ENCODE measurements at regions not wholly inside any gene's neighbourhood (a gene's known extent, or its start where the extent isn't known, plus 50 kb on each side); places are given as distances from the start of the nearest gene placed in this dataset.

DNA sequence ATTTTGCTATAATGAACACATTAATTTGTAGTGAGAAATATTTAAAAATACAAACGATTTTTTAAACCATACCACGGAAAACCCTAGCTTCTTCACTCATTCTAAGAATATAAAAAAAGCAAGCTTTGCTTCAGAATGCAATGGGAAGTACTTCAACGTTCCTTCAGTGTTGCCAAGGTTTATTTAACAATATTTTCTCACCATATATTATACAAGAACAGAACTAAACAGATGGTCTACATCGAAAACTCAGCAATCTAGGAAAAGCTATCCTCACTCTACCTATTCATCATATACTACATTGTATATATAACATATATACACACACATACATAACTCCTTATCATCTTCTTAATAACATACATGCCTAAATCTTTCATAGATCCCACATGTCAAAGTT lies 1047.4 kb downstream of the IGSF11 start:
- TF ChIP-seq, protein P1, sequence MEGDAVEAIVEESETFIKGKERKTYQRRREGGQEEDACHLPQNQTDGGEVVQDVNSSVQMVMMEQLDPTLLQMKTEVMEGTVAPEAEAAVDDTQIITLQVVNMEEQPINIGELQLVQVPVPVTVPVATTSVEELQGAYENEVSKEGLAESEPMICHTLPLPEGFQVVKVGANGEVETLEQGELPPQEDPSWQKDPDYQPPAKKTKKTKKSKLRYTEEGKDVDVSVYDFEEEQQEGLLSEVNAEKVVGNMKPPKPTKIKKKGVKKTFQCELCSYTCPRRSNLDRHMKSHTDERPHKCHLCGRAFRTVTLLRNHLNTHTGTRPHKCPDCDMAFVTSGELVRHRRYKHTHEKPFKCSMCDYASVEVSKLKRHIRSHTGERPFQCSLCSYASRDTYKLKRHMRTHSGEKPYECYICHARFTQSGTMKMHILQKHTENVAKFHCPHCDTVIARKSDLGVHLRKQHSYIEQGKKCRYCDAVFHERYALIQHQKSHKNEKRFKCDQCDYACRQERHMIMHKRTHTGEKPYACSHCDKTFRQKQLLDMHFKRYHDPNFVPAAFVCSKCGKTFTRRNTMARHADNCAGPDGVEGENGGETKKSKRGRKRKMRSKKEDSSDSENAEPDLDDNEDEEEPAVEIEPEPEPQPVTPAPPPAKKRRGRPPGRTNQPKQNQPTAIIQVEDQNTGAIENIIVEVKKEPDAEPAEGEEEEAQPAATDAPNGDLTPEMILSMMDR (IDR thresholded peaks at IDR 0.05; ENCODE audit: low read depth, low read length) = no peak
- TF ChIP-seq POLR2A (IDR thresholded peaks at IDR 0.05; ENCODE audit: extremely low read depth, insufficient read length) = no peak
- TF ChIP-seq MYC (IDR thresholded peaks at IDR 0.05; ENCODE audit: low read depth, low read length) = no peak
- TF ChIP-seq, protein P2, sequence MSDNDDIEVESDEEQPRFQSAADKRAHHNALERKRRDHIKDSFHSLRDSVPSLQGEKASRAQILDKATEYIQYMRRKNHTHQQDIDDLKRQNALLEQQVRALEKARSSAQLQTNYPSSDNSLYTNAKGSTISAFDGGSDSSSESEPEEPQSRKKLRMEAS (IDR thresholded peaks at IDR 0.05; ENCODE audit: low read depth, low read length) = no peak
- no peak for DNase-seq (ENCODE audit: low read depth)
- no peak overlapping the region for H3K4me3 ChIP-seq (ENCODE audit: low read depth, low read length)

DNA sequence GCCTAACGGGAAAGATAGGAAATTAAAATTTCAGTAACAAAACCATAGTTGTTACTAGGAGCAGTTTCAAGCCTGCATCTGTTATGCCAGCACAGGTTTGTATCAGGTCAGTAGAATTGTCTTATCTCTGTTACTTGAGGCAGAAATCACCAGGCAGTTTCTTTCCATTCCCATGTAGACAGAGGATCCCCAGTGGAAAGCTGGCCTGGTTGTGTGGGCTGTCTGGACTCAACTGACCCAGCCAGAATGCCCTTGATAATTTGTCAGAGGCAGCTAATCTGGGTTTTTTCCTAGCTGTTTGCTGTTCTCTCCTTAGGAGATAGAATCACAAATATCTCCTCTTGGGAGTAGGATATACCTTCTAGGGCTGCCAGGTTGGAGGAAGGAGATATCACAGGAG lies 1044.7 kb downstream of the IGSF11 start:
- H3K4me3 ChIP-seq (ENCODE audit: low read depth, low read length) = no peak overlapping the region
- no peak for DNase-seq (ENCODE audit: low read depth)
- TF ChIP-seq MYC (IDR thresholded peaks at IDR 0.05; ENCODE audit: low read depth, low read length) (no peak), POLR2A (IDR thresholded peaks at IDR 0.05; ENCODE audit: extremely low read depth, insufficient read length) (no peak)
- TF ChIP-seq, protein P1 (IDR thresholded peaks at IDR 0.05; ENCODE audit: low read depth, low read length) = no peak
- TF ChIP-seq, protein P2 (IDR thresholded peaks at IDR 0.05; ENCODE audit: low read depth, low read length) = no peak

DNA sequence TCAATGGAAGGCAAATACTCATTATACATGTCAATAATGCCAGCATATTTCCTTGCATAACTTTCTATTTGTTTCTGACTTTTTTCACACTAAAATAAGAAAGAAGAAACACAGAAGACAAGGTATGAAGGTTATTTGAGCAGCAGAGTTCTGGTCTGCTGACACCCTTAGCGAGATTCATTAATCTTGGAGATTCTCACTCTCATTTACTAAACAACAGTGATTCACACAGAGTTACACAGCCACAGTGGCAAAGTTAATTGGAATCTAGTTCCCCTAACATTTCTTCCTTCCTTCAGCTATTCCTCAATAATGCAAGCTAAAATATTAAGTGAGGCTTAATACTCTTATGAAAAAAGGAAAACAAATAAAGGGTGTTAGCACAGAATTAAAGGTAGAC lies 1044.0 kb downstream of the IGSF11 start:
- DNase-seq (ENCODE audit: low read depth) = no peak
- TF ChIP-seq, protein P1 (IDR thresholded peaks at IDR 0.05; ENCODE audit: low read depth, low read length) = no peak
- TF ChIP-seq POLR2A (IDR thresholded peaks at IDR 0.05; ENCODE audit: extremely low read depth, insufficient read length) (no peak), MYC (IDR thresholded peaks at IDR 0.05; ENCODE audit: low read depth, low read length) (no peak)
- TF ChIP-seq, protein P2 (IDR thresholded peaks at IDR 0.05; ENCODE audit: low read depth, low read length) = no peak

GRCh38 chr3:117995842-117996437 lies 1038.7 kb downstream of the IGSF11 start:
- TF ChIP-seq, protein P2 (IDR thresholded peaks at IDR 0.05; ENCODE audit: low read depth, low read length) = no peak
- TF ChIP-seq, protein P1 (IDR thresholded peaks at IDR 0.05; ENCODE audit: low read depth, low read length) = no peak
- TF ChIP-seq POLR2A (IDR thresholded peaks at IDR 0.05; ENCODE audit: extremely low read depth, insufficient read length) = no peak
- TF ChIP-seq MYC (IDR thresholded peaks at IDR 0.05; ENCODE audit: low read depth, low read length) = no peak
- H3K4me3 ChIP-seq (ENCODE audit: low read depth, low read length) = no peak overlapping the region
- DNase-seq (ENCODE audit: low read depth) = no peak

More for the DNA sequence above, 1044.0 kb downstream of the IGSF11 start:
- H3K4me3 ChIP-seq (ENCODE audit: low read depth, low read length) = no peak overlapping the region

DNA sequence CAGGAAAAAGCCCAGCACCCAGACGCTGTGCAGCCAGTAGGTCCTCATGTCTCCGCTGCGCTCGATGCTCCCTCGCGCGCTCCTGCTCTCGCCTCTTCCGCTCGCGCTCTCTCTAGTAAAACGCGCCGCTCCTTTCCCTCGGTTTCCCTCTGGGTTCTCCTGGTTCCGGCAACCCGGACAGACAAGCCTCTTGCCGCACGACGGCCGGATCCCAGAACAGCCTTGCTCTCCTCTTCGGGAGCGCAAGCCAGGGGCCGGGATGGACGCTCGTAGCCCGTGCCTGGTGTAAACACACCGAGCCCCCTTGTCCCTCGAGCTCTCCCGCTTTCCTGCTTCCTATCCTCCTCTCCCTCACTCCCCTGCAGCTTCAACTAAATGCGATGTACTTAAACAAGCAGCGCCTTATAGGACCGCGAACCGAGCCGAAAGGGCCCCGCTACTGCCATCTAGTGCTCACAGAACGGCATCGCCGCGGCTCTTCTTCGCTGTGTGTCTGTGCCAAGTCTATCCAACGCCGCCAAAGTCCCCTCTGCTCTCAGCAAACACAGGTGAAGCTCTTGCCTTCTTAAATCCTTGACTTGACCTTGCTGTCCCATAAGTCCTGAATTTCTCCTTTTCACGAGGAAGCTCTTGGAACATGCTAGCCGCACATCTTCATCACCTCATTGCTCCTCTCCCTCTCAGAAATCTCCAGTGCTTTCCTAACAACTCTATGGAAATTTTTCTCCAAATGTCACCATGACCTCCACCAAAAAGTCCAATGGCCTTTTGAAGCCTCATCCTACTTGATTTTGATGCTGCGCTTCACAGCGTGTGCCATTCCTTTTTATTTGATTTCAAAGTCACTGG lies 1037.2 kb downstream of the IGSF11 start:
- H3K4me3 ChIP-seq (ENCODE audit: low read depth, low read length) = no peak overlapping the region
- TF ChIP-seq MYC (IDR thresholded peaks at IDR 0.05; ENCODE audit: low read depth, low read length) (no peak), POLR2A (IDR thresholded peaks at IDR 0.05; ENCODE audit: extremely low read depth, insufficient read length) (no peak)
- TF ChIP-seq, protein P2 (IDR thresholded peaks at IDR 0.05; ENCODE audit: low read depth, low read length) = no peak
- TF ChIP-seq, protein P1 (IDR thresholded peaks at IDR 0.05; ENCODE audit: low read depth, low read length) = peak; percentile 80
- DNase-seq (ENCODE audit: low read depth) = peak; percentile 68
